Common myeloid progenitor, CD34-positive (primary cell): ENCODE measurements at regions not wholly inside any gene's neighbourhood (a gene's known extent, or its start where the extent isn't known, plus 50 kb on each side); places are given as distances from the start of the nearest gene placed in this dataset.

ENCODE experiments used
- CTCF ChIA-PET: fragments of 350-600 bp; sonication (Branson Sonifier 250); formaldehyde crosslinking; loops from one replicate; lab custom pipeline; 2021; ENCODE audit warnings: antibody characterized with exemption; lab: Charles Lee
- POLR2A ChIA-PET: fragments of 350-600 bp; sonication (Branson Sonifier 250); formaldehyde crosslinking; loops from one replicate; lab custom pipeline; 2021; ENCODE audit warnings: antibody characterized with exemption; lab: Charles Lee
- DNase-seq, 3 donors: peaks; one replicate each; pipeline versions ENCODE4 v3.0.0 to v3.0.0-alpha.2; 2013
- H3K27ac ChIP-seq, 2 experiments: 1 replicate in 1 of 2; 2 replicates in 1 of 2; pipeline ENCODE4 v1.7.0; 2013; ENCODE audit warnings: inconsistent platforms in 2 of 2, low read length in 2 of 2, mild to moderate bottlenecking in 2 of 2, low read depth in 1 of 2, moderate library complexity in 1 of 2; ENCODE audit not compliant: severe bottlenecking in 2 of 2, insufficient read depth in 1 of 2, poor library complexity in 1 of 2
- H3K27me3 ChIP-seq, 5 experiments: replicated peaks in 2 of 5; 1 replicate in 3 of 5; 2 replicates in 2 of 5; pipeline versions ENCODE4 v1.6.1 to v1.7.0; 2013; ENCODE audit warnings: low read length in 4 of 5, mild to moderate bottlenecking in 2 of 5, moderate library complexity in 2 of 5, inconsistent platforms in 1 of 5; ENCODE audit not compliant: insufficient read depth in 5 of 5, control insufficient read depth in 4 of 5
- H3K36me3 ChIP-seq, 4 experiments: 1 replicate in 2 of 4; 2 replicates in 2 of 4; pipeline versions ENCODE4 v1.6.1 to v1.7.0; 2013; ENCODE audit warnings: low read length in 3 of 4, control low read depth in 1 of 4, mild to moderate bottlenecking in 1 of 4; ENCODE audit not compliant: control insufficient read depth in 4 of 4, insufficient read depth in 4 of 4
- H3K4me1 ChIP-seq, 4 experiments: 1 replicate in 3 of 4; 2 replicates in 1 of 4; pipeline versions ENCODE4 v1.6.1 to v1.7.1; 2013; ENCODE audit warnings: low read length in 3 of 4, mild to moderate bottlenecking in 3 of 4, control low read depth in 1 of 4, inconsistent platforms in 1 of 4, moderate library complexity in 1 of 4; ENCODE audit not compliant: control insufficient read depth in 4 of 4, insufficient read depth in 4 of 4; ENCODE audit errors: control extremely low read depth in 1 of 4
- H3K4me3 ChIP-seq, 7 experiments: 1 replicate in 4 of 7; 2 replicates in 3 of 7; pipeline versions ENCODE4 v1.5.1 to v1.7.0; 2013; ENCODE audit warnings: mild to moderate bottlenecking in 7 of 7, low read length in 6 of 7, moderate library complexity in 6 of 7, inconsistent platforms in 2 of 7, low read depth in 2 of 7, control low read depth in 1 of 7; ENCODE audit not compliant: insufficient read depth in 4 of 7, control insufficient read depth in 1 of 7; ENCODE audit errors: extremely low read depth in 1 of 7
- H3K9me3 ChIP-seq, 5 experiments: 1 replicate in 4 of 5; 2 replicates in 1 of 5; pipeline versions ENCODE4 v1.6.1 to v1.7.1; 2013; ENCODE audit warnings: low read length in 4 of 5, mild to moderate bottlenecking in 2 of 5, inconsistent platforms in 1 of 5, low read depth in 1 of 5, moderate library complexity in 1 of 5; ENCODE audit not compliant: control insufficient read depth in 4 of 5, insufficient read depth in 2 of 5; ENCODE audit errors: control extremely low read depth in 1 of 5
- WGBS: methylation state at CpG from one replicate; pipeline ENCODE4 v1.1.5; 2013; ENCODE audit not compliant: insufficient coverage; 5-methylcytosine and 5-hydroxymethylcytosine counted together

DNA sequence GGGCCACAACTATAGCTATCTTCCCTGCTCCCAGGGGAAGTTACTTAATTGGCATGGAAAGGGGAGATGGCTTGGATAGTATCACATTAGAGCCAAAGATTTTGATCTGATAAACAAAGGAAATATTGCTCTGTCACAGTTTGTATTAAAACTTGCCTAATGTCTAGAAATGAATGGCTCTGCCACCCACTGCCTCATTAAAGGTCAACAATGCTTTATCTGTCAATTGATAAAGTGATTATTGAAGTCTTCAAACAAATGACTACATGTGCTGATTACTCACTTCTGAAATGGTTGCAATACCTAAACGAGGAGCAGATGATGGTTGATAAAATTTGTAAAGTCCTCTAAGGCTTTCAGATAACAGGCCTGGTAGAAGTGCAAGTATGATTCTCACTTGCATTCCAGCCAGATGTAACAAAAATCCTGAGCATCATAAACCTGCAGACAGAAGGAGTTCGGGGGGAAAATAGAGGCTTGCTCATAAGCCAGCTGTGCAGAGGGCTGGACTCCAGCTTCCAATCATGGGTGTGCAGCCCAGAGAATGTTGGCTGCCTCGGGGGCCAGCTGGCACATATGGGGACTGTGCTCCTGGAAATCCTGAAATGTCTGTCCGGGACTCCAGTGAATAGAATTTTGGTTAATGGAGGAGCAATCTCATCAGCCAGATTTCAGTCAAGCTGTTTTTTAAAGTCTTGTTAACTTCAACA lies 200.5 kb upstream of the SLC27A6 start:
- Histone ChIP-seq H3K9me3 (peaks cover 0 to 2% (median 0%) of the 10 kb centered on the region in 5 experiments), H3K36me3 (no peaks in the 10 kb centered on the region), H3K27me3 (no peaks in the 10 kb centered on the region), H3K4me3 (no peak overlapping the region), H3K27ac (no peak overlapping the region), H3K4me1 (no peaks in the 10 kb centered on the region)
- ChIA-PET POLR2A (no interaction called here), CTCF (interaction anchor here (0.6 kb wide), 1 partner anchor 539 kb away, joined by 3 read pairs; no protein-coding TSS in a partner anchor)
- DNase-seq = no peak
- WGBS = 94% methylated on average over 4 of the region's 4 CpGs

DNA sequence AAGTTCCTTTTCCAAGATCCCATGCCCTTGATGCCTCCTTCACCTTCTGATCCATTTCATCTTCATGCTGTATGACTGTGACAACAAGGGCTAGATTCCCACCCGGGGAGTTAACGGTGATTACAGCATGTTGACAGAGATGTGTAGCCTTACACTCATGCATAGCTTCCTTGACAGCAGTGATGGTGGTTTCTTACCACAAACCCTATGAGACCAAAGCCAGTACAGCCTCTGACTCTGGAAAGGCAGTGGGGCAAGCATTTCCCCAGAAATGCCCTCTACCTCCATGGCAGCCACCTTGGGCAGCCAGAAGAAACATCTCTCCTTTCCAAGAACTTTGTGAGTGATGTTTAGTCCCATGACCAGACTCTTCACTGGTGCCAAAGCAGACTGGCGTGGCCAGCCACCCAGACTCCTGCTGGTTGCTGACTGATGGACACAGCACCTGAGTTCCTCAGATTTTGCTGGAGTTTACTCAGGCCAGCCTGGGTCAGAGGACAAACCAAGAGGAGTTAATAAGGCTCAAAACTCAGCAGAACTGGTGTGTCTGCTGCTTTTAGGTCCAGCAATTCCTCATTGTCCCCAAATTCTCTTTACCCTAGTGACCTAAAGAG lies 199.7 kb upstream of the SLC27A6 start:
- Histone ChIP-seq H3K27me3 (no peaks in the 10 kb centered on the region), H3K27ac (no peak overlapping the region), H3K9me3 (no peaks in the 10 kb centered on the region), H3K4me1 (no peaks in the 10 kb centered on the region), H3K36me3 (no peaks in the 10 kb centered on the region), H3K4me3 (no peak overlapping the region)
- ChIA-PET CTCF (no interaction called here), POLR2A (no interaction called here)
- DNase-seq = no peak
- 98% methylated on average over 3 of the region's 3 CpGs for WGBS

DNA sequence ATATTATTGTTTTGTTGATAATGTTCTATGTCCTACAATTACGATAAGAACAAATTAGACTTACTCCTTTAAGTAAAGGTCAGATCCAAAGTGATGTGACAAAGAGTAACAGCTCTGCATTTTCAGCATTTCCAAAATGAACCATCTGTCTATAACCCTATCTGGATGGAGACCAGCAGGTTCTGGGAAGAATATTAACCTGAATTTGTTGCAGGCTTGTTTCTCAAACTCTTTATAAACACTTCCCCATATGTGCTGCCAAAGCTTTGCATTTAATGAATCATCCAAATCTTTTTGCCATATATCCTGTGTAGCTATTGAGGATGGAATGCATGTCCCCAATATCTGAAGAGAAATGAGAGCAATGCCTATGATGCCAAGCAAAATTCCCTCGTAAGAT lies 198.9 kb upstream of the SLC27A6 start:
- no peak overlapping the region for H3K27ac ChIP-seq
- H3K4me1 ChIP-seq = no peaks in the 10 kb centered on the region
- no peaks in the 10 kb centered on the region for H3K36me3 ChIP-seq
- no peak for DNase-seq
- no peak overlapping the region for H3K4me3 ChIP-seq
- H3K27me3 ChIP-seq = no peaks in the 10 kb centered on the region
- WGBS = 100% methylated on average over 1 of the region's 2 CpGs
- CTCF ChIA-PET = no interaction called here
- H3K9me3 ChIP-seq = no peaks in the 10 kb centered on the region
- POLR2A ChIA-PET = no interaction called here

DNA sequence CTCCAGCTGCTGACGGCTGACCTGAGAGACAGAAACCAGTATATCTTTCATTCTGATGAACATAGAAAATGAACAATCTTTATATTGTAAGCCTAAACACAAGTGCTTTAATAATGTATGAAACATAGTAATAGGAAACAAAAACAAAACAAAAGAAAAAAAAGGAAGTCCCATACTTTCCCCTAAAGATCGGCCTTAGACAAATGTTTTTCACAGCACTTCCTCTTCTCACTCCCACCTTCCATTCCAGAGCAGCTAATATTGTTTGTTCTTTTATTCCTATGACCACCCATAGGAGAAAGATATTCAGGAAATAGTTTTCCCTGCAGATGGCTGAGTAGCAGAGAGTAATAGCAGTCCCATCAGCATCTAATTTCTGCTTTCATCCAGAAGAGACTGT lies 194.4 kb upstream of the SLC27A6 start:
- no peak overlapping the region for H3K4me3 ChIP-seq

DNA sequence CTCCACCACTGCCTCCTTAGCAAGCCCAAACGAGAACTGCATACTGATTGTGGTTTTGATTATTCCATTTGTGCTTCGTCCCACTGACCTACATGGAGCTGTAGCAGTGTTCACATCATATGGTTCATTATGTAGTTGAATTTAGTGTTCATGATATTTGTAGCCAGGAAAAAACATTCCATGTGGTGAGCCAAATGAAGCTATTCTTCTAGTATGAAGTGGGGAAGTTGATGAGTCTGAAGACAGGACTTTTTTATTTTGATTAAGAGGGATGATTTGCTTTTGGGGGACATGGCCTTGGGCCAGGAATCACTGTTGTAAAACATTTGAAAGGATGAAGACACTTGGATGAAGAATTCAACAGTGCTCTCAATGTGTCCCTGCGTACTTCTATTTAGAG lies 192.9 kb upstream of the SLC27A6 start:
- 100% methylated on average over 1 of the region's 3 CpGs for WGBS

More for the DNA sequence above, 194.4 kb upstream of the SLC27A6 start:
- Histone ChIP-seq H3K36me3 (no peaks in the 10 kb centered on the region), H3K4me1 (no peaks in the 10 kb centered on the region), H3K9me3 (no peaks in the 10 kb centered on the region), H3K27ac (no peak overlapping the region), H3K27me3 (peaks cover 0 to 3% (median 0%) of the 10 kb centered on the region in 5 experiments)
- no CpG with 5 or more reads among the region's 2 CpGs for WGBS
- POLR2A ChIA-PET = no interaction called here
- CTCF ChIA-PET = no interaction called here
- DNase-seq = no peak

DNA sequence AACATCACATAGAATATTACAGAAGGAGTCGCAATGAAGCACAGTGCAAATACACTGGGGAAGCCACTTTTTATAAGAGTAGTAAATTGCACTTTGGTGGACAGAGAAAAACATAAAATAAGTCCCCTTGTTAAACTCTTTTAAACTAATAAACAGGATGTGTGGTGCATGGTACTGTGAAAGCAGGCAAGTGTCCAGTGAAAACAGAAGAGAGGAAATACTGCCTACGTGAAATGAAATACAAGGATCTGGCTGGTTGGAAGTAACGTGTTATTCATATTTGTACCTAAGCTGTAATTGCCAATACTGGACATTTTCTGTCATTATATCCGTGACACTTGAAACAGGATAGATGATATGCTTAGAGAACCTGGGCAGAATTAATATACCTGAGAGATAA lies 191.9 kb upstream of the SLC27A6 start:
- Histone ChIP-seq H3K36me3 (no peaks in the 10 kb centered on the region), H3K27me3 (peaks cover 0 to 3% (median 0%) of the 10 kb centered on the region in 5 experiments), H3K4me1 (no peaks in the 10 kb centered on the region), H3K4me3 (no peak overlapping the region), H3K9me3 (no peaks in the 10 kb centered on the region), H3K27ac (no peak overlapping the region)
- CTCF ChIA-PET = no interaction called here
- WGBS = 100% methylated on average over 1 of the region's 4 CpGs
- DNase-seq = no peak
- POLR2A ChIA-PET = no interaction called here

More for the DNA sequence above, 192.9 kb upstream of the SLC27A6 start:
- Histone ChIP-seq H3K4me3 (no peak overlapping the region), H3K9me3 (no peaks in the 10 kb centered on the region), H3K4me1 (no peaks in the 10 kb centered on the region), H3K27me3 (peaks cover 0 to 3% (median 0%) of the 10 kb centered on the region in 5 experiments), H3K27ac (no peak overlapping the region), H3K36me3 (no peaks in the 10 kb centered on the region)
- no peak for DNase-seq
- CTCF ChIA-PET = no interaction called here
- POLR2A ChIA-PET = no interaction called here

DNA sequence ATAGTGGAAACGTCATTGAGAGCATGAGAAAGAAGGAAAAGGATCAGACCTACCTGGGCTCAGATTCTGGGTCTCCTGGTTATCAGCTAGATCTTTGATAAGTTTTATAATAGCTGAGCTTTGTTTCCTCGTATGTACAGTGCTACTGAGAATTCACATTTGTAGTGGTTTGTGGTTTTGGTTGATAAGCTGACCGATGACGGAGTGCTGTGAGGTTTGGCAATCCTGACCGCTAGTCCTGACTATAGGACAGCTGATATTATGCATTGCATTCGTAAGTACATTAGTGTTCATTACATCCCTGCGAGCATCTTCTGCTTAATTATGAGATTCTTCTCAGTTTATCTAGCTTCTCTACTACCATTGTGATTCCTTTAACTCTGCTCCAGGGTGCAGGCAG lies 190.7 kb upstream of the SLC27A6 start:
- 23% methylated on average over 6 of the region's 7 CpGs for WGBS
- CTCF ChIA-PET = no interaction called here
- POLR2A ChIA-PET = no interaction called here

More for the DNA sequence above, 190.7 kb upstream of the SLC27A6 start:
- DNase-seq = peak in 2 of 3 donors; percentile 2 to 5
- no peaks in the 10 kb centered on the region for H3K36me3 ChIP-seq
- H3K4me3 ChIP-seq = no peak overlapping the region
- H3K27me3 ChIP-seq = peaks cover 0 to 3% (median 0%) of the 10 kb centered on the region in 5 experiments
- no peak overlapping the region for H3K27ac ChIP-seq
- no peaks in the 10 kb centered on the region for H3K4me1 ChIP-seq
- no peaks in the 10 kb centered on the region for H3K9me3 ChIP-seq
